ENCODE measurements at regions not wholly inside any gene's neighbourhood (a gene's known extent, or its start where the extent isn't known, plus 50 kb on each side); places are given as distances from the start of the nearest gene placed in this dataset.

- Histone ChIP-seq H3K36me3 (replicated peaks) (no peaks in the 10 kb centered on the region), H3K27me3 (replicated peaks) (no peaks in the 10 kb centered on the region), H3K27ac (no peak overlapping the region), H3K4me3 (ENCODE audit: low read depth, low read length) (no peak overlapping the region)
- TF ChIP-seq CTCF (IDR thresholded peaks at IDR 0.05; ENCODE audit: low read depth, low read length, missing control alignments): no peak
- in situ Hi-C loops (cut with HindIII; ENCODE audit: low pct_ligation_motif_present, low sequenced_read_pairs): loop anchor here (25.0 kb wide), 1 partner anchor 533 kb away; no protein-coding TSS in a partner anchor
- DNase-seq: no peak
Observed at GRCh38 chr6:6704103-6705060, 115.9 kb downstream of the LY86 start.

GRCh38 chr6:6705061-6705425, 116.5 kb downstream of the LY86 start:
- no peak for TF ChIP-seq CTCF (IDR thresholded peaks at IDR 0.05; ENCODE audit: low read depth, low read length, missing control alignments)
- Histone ChIP-seq H3K27ac (no peak overlapping the region), H3K27me3 (replicated peaks) (no peaks in the 10 kb centered on the region), H3K36me3 (replicated peaks) (no peaks in the 10 kb centered on the region), H3K4me3 (ENCODE audit: low read depth, low read length) (no peak overlapping the region)
- DNase-seq: no peak
- in situ Hi-C loops (cut with HindIII; ENCODE audit: low pct_ligation_motif_present, low sequenced_read_pairs): loop anchor here (25.0 kb wide), 1 partner anchor 532 kb away; no protein-coding TSS in a partner anchor

DNA sequence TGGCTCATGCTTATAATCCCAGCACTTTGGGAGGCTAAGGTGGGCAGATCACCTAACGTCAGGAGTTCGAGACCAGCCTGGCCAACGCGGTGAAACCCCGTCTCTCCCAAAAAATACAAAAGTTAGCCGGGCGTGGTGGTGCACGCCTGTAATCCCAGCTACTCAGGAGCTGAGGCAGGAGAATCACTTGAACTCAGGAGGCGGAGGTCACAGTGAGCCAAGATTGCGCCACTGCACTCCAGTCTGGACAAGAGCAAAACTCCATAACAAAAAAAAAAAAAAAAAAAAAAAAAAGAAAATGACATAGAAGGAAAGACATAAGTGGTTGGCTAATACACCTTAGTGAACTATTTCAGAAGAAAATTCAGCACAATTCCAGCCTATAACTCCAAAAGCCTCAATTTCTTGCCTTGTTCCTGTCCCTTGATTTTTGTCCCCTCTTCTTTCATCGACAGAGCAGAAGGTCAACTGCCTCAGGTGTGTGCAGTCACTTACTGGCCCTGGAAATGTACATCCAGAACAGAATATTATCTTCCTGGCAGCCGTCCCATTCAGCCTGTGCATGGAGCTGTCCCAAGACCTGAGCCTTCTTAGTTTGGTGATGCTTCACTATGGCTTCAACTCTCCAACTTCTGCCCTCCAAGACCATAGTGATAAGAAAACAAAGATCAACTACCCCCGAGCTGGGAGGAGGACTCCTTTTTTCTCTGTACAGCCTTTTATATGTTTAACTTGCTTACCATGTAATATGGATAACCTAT, 117.6 kb downstream of the LY86 start:
- TF ChIP-seq CTCF (IDR thresholded peaks at IDR 0.05; ENCODE audit: low read depth, low read length, missing control alignments): no peak
- H3K27ac ChIP-seq: no peak overlapping the region
- H3K4me3 ChIP-seq (ENCODE audit: low read depth, low read length): no peak overlapping the region
- H3K27me3 ChIP-seq (replicated peaks): no peaks in the 10 kb centered on the region
- no peaks in the 10 kb centered on the region for H3K36me3 ChIP-seq (replicated peaks)
- in situ Hi-C loops (cut with HindIII; ENCODE audit: low pct_ligation_motif_present, low sequenced_read_pairs): loop anchor here (25.0 kb wide), 1 partner anchor 531 kb away; no protein-coding TSS in a partner anchor
- no peak for DNase-seq

DNA sequence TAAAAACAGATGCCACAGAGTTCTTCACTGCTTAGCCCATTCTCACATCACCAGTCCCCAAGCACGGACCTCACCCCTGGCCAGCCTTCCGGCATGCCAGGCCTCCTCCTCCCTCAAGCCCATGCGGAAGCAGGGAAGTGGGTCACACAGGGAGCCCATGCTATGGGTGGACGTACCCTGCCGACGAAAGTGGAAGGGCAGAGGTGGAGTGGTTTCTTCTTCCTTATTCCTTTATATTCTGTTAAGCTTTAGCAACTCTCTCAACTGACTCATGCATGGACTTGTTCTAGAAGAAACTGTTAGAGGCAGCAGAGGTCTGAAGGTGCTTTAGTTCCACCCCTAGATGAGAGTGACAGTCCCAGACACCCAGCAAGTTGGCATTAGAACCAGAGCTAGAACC, 118.6 kb downstream of the LY86 start:
- no peaks in the 10 kb centered on the region for H3K36me3 ChIP-seq (replicated peaks)
- H3K27me3 ChIP-seq (replicated peaks): no peaks in the 10 kb centered on the region
- no peak for TF ChIP-seq CTCF (IDR thresholded peaks at IDR 0.05; ENCODE audit: low read depth, low read length, missing control alignments)
- no peak overlapping the region for H3K27ac ChIP-seq
- no peak overlapping the region for H3K4me3 ChIP-seq (ENCODE audit: low read depth, low read length)
- DNase-seq: no peak
- in situ Hi-C loops (cut with HindIII; ENCODE audit: low pct_ligation_motif_present, low sequenced_read_pairs): loop anchor here (25.0 kb wide), 1 partner anchor 530 kb away; no protein-coding TSS in a partner anchor

DNA sequence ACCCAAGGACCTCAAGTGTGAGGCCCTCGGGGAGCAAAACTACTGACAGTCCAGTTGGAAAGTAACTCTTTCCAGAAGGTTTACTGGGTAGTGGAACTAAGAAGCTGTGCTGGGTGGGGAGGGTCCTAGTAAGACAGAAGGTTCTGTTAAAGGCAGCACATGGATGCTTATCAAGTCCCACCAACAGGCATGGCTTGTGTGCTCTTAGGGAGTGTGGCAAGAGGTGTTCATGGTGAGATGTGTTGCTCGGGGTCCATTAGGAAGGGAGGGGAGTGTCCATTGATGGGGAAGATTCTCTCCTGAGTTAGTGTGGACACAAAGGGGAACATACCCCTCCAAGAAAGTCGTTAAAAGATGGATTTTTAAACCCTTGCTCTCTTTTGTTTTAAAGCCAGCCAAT, 120.6 kb downstream of the LY86 start:
- in situ Hi-C loops (cut with HindIII; ENCODE audit: low pct_ligation_motif_present, low sequenced_read_pairs): loop anchor here (25.0 kb wide), 1 partner anchor 528 kb away; no protein-coding TSS in a partner anchor

More for the DNA sequence above, 120.6 kb downstream of the LY86 start:
- Histone ChIP-seq H3K27ac (no peak overlapping the region), H3K36me3 (replicated peaks) (no peaks in the 10 kb centered on the region), H3K27me3 (replicated peaks) (no peaks in the 10 kb centered on the region), H3K4me3 (ENCODE audit: low read depth, low read length) (no peak overlapping the region)
- no peak for TF ChIP-seq CTCF (IDR thresholded peaks at IDR 0.05; ENCODE audit: low read depth, low read length, missing control alignments)
- no peak for DNase-seq

All from brain microvascular endothelial cell (primary cell).